HCT116 (cell line): ENCODE measurements at regions not wholly inside any gene's neighbourhood (a gene's known extent, or its start where the extent isn't known, plus 50 kb on each side); places are given as distances from the start of the nearest gene placed in this dataset.

Source experiments
- CEBPB ChIP-seq: IDR thresholded peaks from 2 replicates; pipeline ENCODE4 v1.6.1; 2012; ENCODE audit warnings: low read depth
- EGR1 ChIP-seq: IDR thresholded peaks from 2 replicates; pipeline ENCODE4 v1.6.1; 2012; ENCODE audit warnings: low read depth
- EZH2 ChIP-seq: fragments of 200-600 bp; sonication (generic); IDR thresholded peaks from 2 replicates; pipeline ENCODE4 v1.6.1; 2017; ENCODE audit warnings: antibody characterized with exemption, mixed run types
- EZH2phosphoT487 ChIP-seq: fragments of 200-600 bp; IDR thresholded peaks from 2 replicates; pipeline ENCODE4 v1.6.1; 2018; ENCODE audit warnings: antibody characterized with exemption, borderline replicate concordance
- JUND ChIP-seq: IDR thresholded peaks from 2 replicates; pipeline ENCODE4 v1.6.1; 2012
- MAX ChIP-seq: IDR thresholded peaks from 2 replicates; pipeline ENCODE4 v1.6.1; 2012
- POLR2A ChIP-seq: IDR thresholded peaks from 2 replicates; pipeline ENCODE4 v1.7.0; 2011; ENCODE audit warnings: borderline replicate concordance; ENCODE audit not compliant: insufficient read depth, insufficient read length; ENCODE audit errors: extremely low read depth
- SIN3A ChIP-seq: IDR thresholded peaks from 2 replicates; pipeline ENCODE4 v1.6.1; 2012; ENCODE audit warnings: low read depth
- SP1 ChIP-seq: IDR thresholded peaks from 2 replicates; pipeline ENCODE4 v1.6.1; 2012; ENCODE audit warnings: low read depth
- YY1 ChIP-seq: IDR thresholded peaks from 2 replicates; pipeline ENCODE4 v1.6.1; 2011; ENCODE audit warnings: low read length, low read depth, moderate library complexity, mild to moderate bottlenecking; ENCODE audit not compliant: insufficient replicate concordance; ENCODE audit errors: extremely low read depth
- ZFX ChIP-seq: fragments of 450-650 bp; IDR thresholded peaks from 2 replicates; pipeline ENCODE4 v1.6.1; 2017
- TF ChIP-seq, protein P1 (sequence below), 3 experiments: fragments of 200-600 bp in 1 of 3; sonication (generic) in 1 of 3; IDR thresholded peaks in 2 of 3; conservative IDR thresholded peaks in 1 of 3; 2 replicates each; pipeline ENCODE4 v1.5.1; 2012 to 2017; ENCODE audit warnings: low read depth in 2 of 3, low read length in 2 of 3, antibody characterized with exemption in 1 of 3, borderline replicate concordance in 1 of 3, control low read depth in 1 of 3, mild to moderate bottlenecking in 1 of 3, mixed read lengths in 1 of 3, mixed run types in 1 of 3, moderate library complexity in 1 of 3; ENCODE audit not compliant: insufficient read depth in 1 of 3

- TF ChIP-seq, protein P1, sequence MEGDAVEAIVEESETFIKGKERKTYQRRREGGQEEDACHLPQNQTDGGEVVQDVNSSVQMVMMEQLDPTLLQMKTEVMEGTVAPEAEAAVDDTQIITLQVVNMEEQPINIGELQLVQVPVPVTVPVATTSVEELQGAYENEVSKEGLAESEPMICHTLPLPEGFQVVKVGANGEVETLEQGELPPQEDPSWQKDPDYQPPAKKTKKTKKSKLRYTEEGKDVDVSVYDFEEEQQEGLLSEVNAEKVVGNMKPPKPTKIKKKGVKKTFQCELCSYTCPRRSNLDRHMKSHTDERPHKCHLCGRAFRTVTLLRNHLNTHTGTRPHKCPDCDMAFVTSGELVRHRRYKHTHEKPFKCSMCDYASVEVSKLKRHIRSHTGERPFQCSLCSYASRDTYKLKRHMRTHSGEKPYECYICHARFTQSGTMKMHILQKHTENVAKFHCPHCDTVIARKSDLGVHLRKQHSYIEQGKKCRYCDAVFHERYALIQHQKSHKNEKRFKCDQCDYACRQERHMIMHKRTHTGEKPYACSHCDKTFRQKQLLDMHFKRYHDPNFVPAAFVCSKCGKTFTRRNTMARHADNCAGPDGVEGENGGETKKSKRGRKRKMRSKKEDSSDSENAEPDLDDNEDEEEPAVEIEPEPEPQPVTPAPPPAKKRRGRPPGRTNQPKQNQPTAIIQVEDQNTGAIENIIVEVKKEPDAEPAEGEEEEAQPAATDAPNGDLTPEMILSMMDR (IDR thresholded peaks at IDR 0.05 in 2 of 3, conservative IDR thresholded peaks at IDR 0.05 in 1 of 3; ENCODE audit: borderline replicate concordance in 1 of 3, insufficient read depth in 1 of 3, low read depth in 2 of 3, low read length in 2 of 3) = no peak
- no peak for TF ChIP-seq POLR2A
- no peak for TF ChIP-seq EZH2
- TF ChIP-seq JUND = no peak
- no peak for TF ChIP-seq EZH2phosphoT487
- no peak for TF ChIP-seq SIN3A
- no peak for TF ChIP-seq MAX
- no peak for TF ChIP-seq EGR1
- no peak for TF ChIP-seq ZFX
- TF ChIP-seq YY1 = no peak
- TF ChIP-seq CEBPB = no peak
- TF ChIP-seq SP1 = no peak
These were observed 67.9 kb upstream of the ITM2B start for GRCh38 chr13:48165063-48165462.
